A549 (cell line): ENCODE measurements at regions not wholly inside any gene's neighbourhood (a gene's known extent, or its start where the extent isn't known, plus 50 kb on each side); places are given as distances from the start of the nearest gene placed in this dataset.

Experiments used
- CHD2 ChIP-seq: fragments of 150-350 bp; IDR thresholded peaks from 2 replicates; pipeline ENCODE4 v1.6.1; 2014; ENCODE audit warnings: low read length; ENCODE audit not compliant: partially characterized antibody
- EP300 ChIP-seq, 2 experiments: fragments of >200 bp; sonication (Bioruptor Twin); formaldehyde crosslinking; IDR thresholded peaks; 2 replicates in 1 of 2; 3 replicates in 1 of 2; pipeline ENCODE4 v1.6.1; 2016 to 2017
- MAFK ChIP-seq: fragments of 450-650 bp; IDR thresholded peaks from 2 replicates; pipeline ENCODE4 v1.6.1; 2014; ENCODE audit not compliant: partially characterized antibody
- MAX ChIP-seq: IDR thresholded peaks from 2 replicates; pipeline ENCODE4 v1.6.1; 2012
- MYC ChIP-seq: IDR thresholded peaks from 2 replicates; pipeline ENCODE4 v1.6.1; 2012; ENCODE audit warnings: mild to moderate bottlenecking, inconsistent platforms, low read length, improper control_type of control experiment, borderline replicate concordance
- POLR2AphosphoS2 ChIP-seq: conservative IDR thresholded peaks from 2 replicates; pipeline ENCODE4 v1.6.1; 2012; ENCODE audit warnings: low read length, improper control_type of control experiment, inconsistent platforms
- ZSCAN20 ChIP-seq: fragments of 250-450 bp; sonication (Bioruptor Pico); IDR thresholded peaks from 2 replicates; pipeline ENCODE4 v1.8.0; 2022; ENCODE audit warnings: mild to moderate bottlenecking, moderate library complexity
- TF ChIP-seq, protein P1 (sequence below): fragments of >200 bp; sonication (Bioruptor Twin); formaldehyde crosslinking; IDR thresholded peaks from 3 replicates; pipeline ENCODE4 v1.5.1; 2016

DNA sequence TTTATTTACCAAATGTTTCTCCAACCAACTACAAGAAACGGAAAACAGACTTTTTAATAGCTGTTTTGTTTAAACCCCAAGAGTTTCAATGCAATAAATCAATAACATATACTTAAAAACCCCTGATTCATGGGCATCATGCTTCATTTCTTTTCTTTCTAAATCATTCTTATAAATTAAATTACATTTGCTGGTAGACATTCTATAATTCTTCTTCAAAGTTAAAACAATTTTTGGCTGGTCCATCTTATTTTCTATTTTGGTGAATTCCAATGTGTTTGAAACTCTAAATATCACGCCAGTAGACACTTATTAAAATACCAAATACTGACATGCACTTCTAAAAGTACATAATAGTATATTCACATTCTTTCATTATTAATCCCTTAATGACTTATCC, 408.6 kb downstream of the LIG4 start:
- no peak for TF ChIP-seq ZSCAN20
- TF ChIP-seq, protein P1, sequence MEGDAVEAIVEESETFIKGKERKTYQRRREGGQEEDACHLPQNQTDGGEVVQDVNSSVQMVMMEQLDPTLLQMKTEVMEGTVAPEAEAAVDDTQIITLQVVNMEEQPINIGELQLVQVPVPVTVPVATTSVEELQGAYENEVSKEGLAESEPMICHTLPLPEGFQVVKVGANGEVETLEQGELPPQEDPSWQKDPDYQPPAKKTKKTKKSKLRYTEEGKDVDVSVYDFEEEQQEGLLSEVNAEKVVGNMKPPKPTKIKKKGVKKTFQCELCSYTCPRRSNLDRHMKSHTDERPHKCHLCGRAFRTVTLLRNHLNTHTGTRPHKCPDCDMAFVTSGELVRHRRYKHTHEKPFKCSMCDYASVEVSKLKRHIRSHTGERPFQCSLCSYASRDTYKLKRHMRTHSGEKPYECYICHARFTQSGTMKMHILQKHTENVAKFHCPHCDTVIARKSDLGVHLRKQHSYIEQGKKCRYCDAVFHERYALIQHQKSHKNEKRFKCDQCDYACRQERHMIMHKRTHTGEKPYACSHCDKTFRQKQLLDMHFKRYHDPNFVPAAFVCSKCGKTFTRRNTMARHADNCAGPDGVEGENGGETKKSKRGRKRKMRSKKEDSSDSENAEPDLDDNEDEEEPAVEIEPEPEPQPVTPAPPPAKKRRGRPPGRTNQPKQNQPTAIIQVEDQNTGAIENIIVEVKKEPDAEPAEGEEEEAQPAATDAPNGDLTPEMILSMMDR, result no peak
- TF ChIP-seq POLR2AphosphoS2, result no peak
- TF ChIP-seq MAFK, result no peak
- TF ChIP-seq EP300 (IDR thresholded peaks at IDR 0.05), result no peak
- TF ChIP-seq CHD2, result no peak
- no peak for TF ChIP-seq MYC
- no peak for TF ChIP-seq MAX
